SW480 (cell line): ENCODE measurements at regions not wholly inside any gene's neighbourhood (a gene's known extent, or its start where the extent isn't known, plus 50 kb on each side); places are given as distances from the start of the nearest gene placed in this dataset.

ENCODE experiments used
- DNase-seq: peaks from one replicate; pipeline ENCODE4 v3.0.0-alpha.2; 2016; ENCODE audit warnings: low spot score

GRCh38 chr21:34022627-34023335 lies 50.6 kb upstream of the MRPS6 start:
- DNase-seq = peak; percentile 92

- DNase-seq = no peak
Observed at GRCh38 chr21:34021726-34022125, 51.7 kb upstream of the MRPS6 start.

- DNase-seq = no peak
Observed at GRCh38 chr21:34020983-34021553, 52.3 kb upstream of the MRPS6 start.

- no peak for DNase-seq
Observed at GRCh38 chr21:34020005-34020847, 53.2 kb upstream of the MRPS6 start.

GRCh38 chr21:34019402-34019801 lies 54.0 kb upstream of the MRPS6 start:
- DNase-seq = no peak

GRCh38 chr21:34018910-34019309 lies 54.5 kb upstream of the MRPS6 start:
- DNase-seq = no peak

GRCh38 chr21:34018185-34018584 lies 55.2 kb upstream of the MRPS6 start:
- DNase-seq = no peak

GRCh38 chr21:34017039-34017961 lies 56.1 kb upstream of the MRPS6 start:
- no peak for DNase-seq

- DNase-seq = no peak
Observed at GRCh38 chr21:34012640-34013039, 60.7 kb upstream of the MRPS6 start.

GRCh38 chr21:34011660-34012059 lies 61.7 kb upstream of the MRPS6 start:
- no peak for DNase-seq

GRCh38 chr21:34009193-34009592 lies 64.2 kb upstream of the MRPS6 start:
- no peak for DNase-seq

- no peak for DNase-seq
Observed at GRCh38 chr21:34008618-34009017, 64.8 kb upstream of the MRPS6 start.

GRCh38 chr21:34006611-34007168 lies 66.7 kb upstream of the MRPS6 start:
- DNase-seq = no peak

GRCh38 chr21:34004974-34005373 lies 68.4 kb upstream of the MRPS6 start:
- DNase-seq = no peak

- no peak for DNase-seq
Observed at GRCh38 chr21:34004013-34004938, 69.1 kb upstream of the MRPS6 start.

- DNase-seq = no peak
Observed at GRCh38 chr21:34003428-34003827, 70.0 kb upstream of the MRPS6 start.

GRCh38 chr21:34000375-34000774 lies 73.0 kb upstream of the MRPS6 start:
- no peak for DNase-seq

GRCh38 chr21:33998809-33999208 lies 74.6 kb upstream of the MRPS6 start:
- DNase-seq = no peak

GRCh38 chr21:33998402-33998801 lies 75.0 kb upstream of the MRPS6 start:
- no peak for DNase-seq

- no peak for DNase-seq
Observed at GRCh38 chr21:33997436-33997835, 75.9 kb upstream of the MRPS6 start.

- DNase-seq = no peak
Observed at GRCh38 chr21:33994373-33994772, 78.8 kb upstream of the ATP5PO start.
